ENCODE measurements at regions not wholly inside any gene's neighbourhood (a gene's known extent, or its start where the extent isn't known, plus 50 kb on each side); places are given as distances from the start of the nearest gene placed in this dataset.

DNA sequence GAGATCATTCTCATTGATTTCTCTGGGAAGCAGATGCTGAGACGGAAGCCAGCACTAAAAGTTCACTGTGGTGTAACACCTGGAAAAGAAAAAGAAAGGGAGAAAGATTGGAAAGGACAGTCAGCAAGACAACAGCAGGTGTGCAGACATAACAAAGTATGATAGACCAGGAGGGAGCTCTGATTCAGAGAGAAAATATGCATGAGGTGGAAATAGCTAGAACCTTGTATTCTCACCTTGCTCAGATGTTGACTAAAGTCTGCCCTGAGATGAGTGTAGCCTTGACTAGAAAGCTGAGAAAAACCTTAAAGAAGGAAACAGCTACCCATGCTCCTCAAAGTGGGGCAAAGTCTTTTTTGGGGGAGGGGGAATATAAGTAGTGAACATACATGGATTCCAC lies 1711.8 kb downstream of the EFNB2 start:
- TF ChIP-seq, protein P1, sequence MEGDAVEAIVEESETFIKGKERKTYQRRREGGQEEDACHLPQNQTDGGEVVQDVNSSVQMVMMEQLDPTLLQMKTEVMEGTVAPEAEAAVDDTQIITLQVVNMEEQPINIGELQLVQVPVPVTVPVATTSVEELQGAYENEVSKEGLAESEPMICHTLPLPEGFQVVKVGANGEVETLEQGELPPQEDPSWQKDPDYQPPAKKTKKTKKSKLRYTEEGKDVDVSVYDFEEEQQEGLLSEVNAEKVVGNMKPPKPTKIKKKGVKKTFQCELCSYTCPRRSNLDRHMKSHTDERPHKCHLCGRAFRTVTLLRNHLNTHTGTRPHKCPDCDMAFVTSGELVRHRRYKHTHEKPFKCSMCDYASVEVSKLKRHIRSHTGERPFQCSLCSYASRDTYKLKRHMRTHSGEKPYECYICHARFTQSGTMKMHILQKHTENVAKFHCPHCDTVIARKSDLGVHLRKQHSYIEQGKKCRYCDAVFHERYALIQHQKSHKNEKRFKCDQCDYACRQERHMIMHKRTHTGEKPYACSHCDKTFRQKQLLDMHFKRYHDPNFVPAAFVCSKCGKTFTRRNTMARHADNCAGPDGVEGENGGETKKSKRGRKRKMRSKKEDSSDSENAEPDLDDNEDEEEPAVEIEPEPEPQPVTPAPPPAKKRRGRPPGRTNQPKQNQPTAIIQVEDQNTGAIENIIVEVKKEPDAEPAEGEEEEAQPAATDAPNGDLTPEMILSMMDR (IDR thresholded peaks at IDR 0.05) = no peak
- TF ChIP-seq POLR2A (IDR thresholded peaks at IDR 0.05) = no peak

All from breast epithelium (tissue), 3 donors.